ENCODE measurements at regions not wholly inside any gene's neighbourhood (a gene's known extent, or its start where the extent isn't known, plus 50 kb on each side); places are given as distances from the start of the nearest gene placed in this dataset.

DNA sequence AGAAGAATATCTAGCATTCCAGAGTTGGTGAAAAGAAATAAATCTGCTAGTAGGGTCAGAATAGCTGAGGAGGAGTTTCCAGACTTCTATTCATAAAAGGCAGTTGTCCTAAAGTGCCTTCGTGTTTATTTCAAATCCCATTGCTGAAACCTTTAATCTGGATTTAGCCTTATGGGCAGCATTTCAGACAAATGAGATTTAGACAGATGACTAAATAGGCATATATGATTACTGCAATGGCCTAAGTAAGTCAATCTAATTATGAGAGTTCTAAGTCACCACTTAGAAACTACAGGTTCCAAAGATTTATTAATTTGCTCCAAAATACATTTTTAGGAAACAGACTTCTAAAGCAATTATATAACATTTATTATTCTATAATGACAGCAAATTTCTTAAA, 368.7 kb downstream of the LIG4 start:
- H3K9me2 ChIP-seq (ENCODE audit: insufficient read depth) = no peaks in the 10 kb centered on the region; the same call in 1 of the 2 replicates
- no peak for DNase-seq
- TF ChIP-seq, protein P1, sequence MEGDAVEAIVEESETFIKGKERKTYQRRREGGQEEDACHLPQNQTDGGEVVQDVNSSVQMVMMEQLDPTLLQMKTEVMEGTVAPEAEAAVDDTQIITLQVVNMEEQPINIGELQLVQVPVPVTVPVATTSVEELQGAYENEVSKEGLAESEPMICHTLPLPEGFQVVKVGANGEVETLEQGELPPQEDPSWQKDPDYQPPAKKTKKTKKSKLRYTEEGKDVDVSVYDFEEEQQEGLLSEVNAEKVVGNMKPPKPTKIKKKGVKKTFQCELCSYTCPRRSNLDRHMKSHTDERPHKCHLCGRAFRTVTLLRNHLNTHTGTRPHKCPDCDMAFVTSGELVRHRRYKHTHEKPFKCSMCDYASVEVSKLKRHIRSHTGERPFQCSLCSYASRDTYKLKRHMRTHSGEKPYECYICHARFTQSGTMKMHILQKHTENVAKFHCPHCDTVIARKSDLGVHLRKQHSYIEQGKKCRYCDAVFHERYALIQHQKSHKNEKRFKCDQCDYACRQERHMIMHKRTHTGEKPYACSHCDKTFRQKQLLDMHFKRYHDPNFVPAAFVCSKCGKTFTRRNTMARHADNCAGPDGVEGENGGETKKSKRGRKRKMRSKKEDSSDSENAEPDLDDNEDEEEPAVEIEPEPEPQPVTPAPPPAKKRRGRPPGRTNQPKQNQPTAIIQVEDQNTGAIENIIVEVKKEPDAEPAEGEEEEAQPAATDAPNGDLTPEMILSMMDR (conservative IDR thresholded peaks at IDR 0.05) = no peak
- TF ChIP-seq EZH2 (IDR thresholded peaks at IDR 0.05; ENCODE audit: low read depth) = no peak
- H3K4me3 ChIP-seq = no peak overlapping the region
- no peaks in the 10 kb centered on the region for H3K79me2 ChIP-seq (ENCODE audit: low read depth)
- H3K4me1 ChIP-seq (replicated peaks; ENCODE audit: insufficient read depth) = peaks cover 15% of the 10 kb centered on the region
- POLR2A ChIA-PET (ENCODE audit: unreplicated experiment) = no interaction called here
- H3K9me3 ChIP-seq (ENCODE audit: insufficient read depth, low read depth) = peaks cover 4% of the 10 kb centered on the region; the same call in 1 of the 2 replicates
- no peak overlapping the region for H2AFZ ChIP-seq
- CTCF ChIA-PET = no interaction called here
- no peaks in the 10 kb centered on the region for H3K36me3 ChIP-seq (ENCODE audit: low read depth)
- H3K4me2 ChIP-seq = no peak overlapping the region
- BruUV-seq (replicated peaks) = no TSS peak
- intact Hi-C loops (cut with micrococcal nuclease; ENCODE audit: unreplicated experiment) = no loop called here
- no peaks in the 10 kb centered on the region for H4K20me1 ChIP-seq (ENCODE audit: insufficient read depth)
- H3F3A ChIP-seq (ENCODE audit: insufficient read depth, low read depth) = peaks cover 9% of the 10 kb centered on the region; the same call in 1 of the 2 replicates
- no peak overlapping the region for H3K27ac ChIP-seq
- H3K27me3 ChIP-seq (ENCODE audit: insufficient read depth, low read depth) = no peaks in the 10 kb centered on the region

DNA sequence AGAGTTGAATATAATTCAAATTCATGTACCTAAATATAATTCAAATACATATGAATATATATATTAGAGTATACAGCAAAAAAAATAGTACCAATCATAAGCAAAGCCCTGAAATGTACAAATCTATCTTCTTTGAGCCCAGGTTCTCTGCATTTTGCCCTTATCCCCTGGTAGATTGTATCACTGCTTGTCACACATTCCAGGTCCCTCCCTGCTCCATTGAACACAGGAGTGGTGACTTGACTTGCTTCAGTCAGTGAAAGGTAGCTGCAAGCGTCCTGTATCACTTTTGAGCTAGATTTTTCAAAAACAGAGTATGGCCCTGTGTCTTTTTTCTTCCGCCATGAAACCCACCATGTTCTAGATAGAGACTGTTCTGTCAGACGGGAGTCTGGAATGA, 369.4 kb downstream of the LIG4 start:
- no peak for DNase-seq
- H3K27ac ChIP-seq = no peak overlapping the region
- H3K27me3 ChIP-seq (ENCODE audit: insufficient read depth, low read depth) = no peaks in the 10 kb centered on the region
- no TSS peak for BruUV-seq (replicated peaks)
- ChIA-PET CTCF (no interaction called here), POLR2A (ENCODE audit: unreplicated experiment) (no interaction called here)
- peaks cover 9% of the 10 kb centered on the region; the same call in 1 of the 2 replicates for H3F3A ChIP-seq (ENCODE audit: insufficient read depth, low read depth)
- intact Hi-C loops (cut with micrococcal nuclease; ENCODE audit: unreplicated experiment) = no loop called here
- H3K4me3 ChIP-seq = no peak overlapping the region
- H3K9me2 ChIP-seq (ENCODE audit: insufficient read depth) = no peaks in the 10 kb centered on the region; the same call in 1 of the 2 replicates
- H3K79me2 ChIP-seq (ENCODE audit: low read depth) = peaks cover 4% of the 10 kb centered on the region; the same call in 1 of the 2 replicates
- no peaks in the 10 kb centered on the region for H4K20me1 ChIP-seq (ENCODE audit: insufficient read depth)
- no peak overlapping the region for H2AFZ ChIP-seq
- H3K4me1 ChIP-seq (replicated peaks; ENCODE audit: insufficient read depth) = peaks cover 15% of the 10 kb centered on the region
- H3K36me3 ChIP-seq (ENCODE audit: low read depth) = no peaks in the 10 kb centered on the region
- TF ChIP-seq, protein P1 (conservative IDR thresholded peaks at IDR 0.05) = no peak
- no peak for TF ChIP-seq EZH2 (IDR thresholded peaks at IDR 0.05; ENCODE audit: low read depth)
- H3K4me2 ChIP-seq = no peak overlapping the region
- peaks cover 4% of the 10 kb centered on the region; the same call in 1 of the 2 replicates for H3K9me3 ChIP-seq (ENCODE audit: insufficient read depth, low read depth)

DNA sequence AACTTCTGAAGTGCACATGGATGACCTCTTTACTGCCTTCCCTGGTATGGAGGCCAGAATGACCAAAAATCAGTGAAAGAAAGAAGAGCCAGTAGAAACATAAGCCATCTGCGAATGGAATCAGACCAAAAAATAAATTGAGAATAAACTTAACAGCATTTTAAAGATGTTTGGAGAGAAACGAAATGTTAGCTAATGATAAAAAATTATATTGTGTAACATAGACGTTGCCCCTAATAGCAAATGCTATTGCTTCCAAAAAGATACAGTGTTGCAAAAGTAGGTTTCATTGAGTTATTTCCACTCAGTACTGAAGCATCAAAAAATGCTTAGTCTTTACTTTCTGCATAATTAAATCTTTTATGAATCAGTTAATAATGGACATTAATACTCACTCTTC, 371.7 kb downstream of the LIG4 start:
- DNase-seq = no peak
- POLR2A ChIA-PET (ENCODE audit: unreplicated experiment) = no interaction called here
- no TSS peak for BruUV-seq (replicated peaks)

More for the DNA sequence above, 371.7 kb downstream of the LIG4 start:
- Histone ChIP-seq H3K4me2 (no peak overlapping the region), H4K20me1 (ENCODE audit: insufficient read depth) (no peaks in the 10 kb centered on the region), H2AFZ (no peak overlapping the region), H3K27ac (no peak overlapping the region), H3K9me3 (ENCODE audit: insufficient read depth, low read depth) (peaks cover 4% of the 10 kb centered on the region; the same call in 1 of the 2 replicates), H3K79me2 (ENCODE audit: low read depth) (peaks cover 4% of the 10 kb centered on the region; the same call in 1 of the 2 replicates), H3K36me3 (ENCODE audit: low read depth) (no peaks in the 10 kb centered on the region), H3F3A (ENCODE audit: insufficient read depth, low read depth) (peaks cover 9% of the 10 kb centered on the region; the same call in 1 of the 2 replicates), H3K27me3 (ENCODE audit: insufficient read depth, low read depth) (no peaks in the 10 kb centered on the region), H3K4me3 (no peak overlapping the region), H3K9me2 (ENCODE audit: insufficient read depth) (no peaks in the 10 kb centered on the region; the same call in 1 of the 2 replicates), H3K4me1 (replicated peaks; ENCODE audit: insufficient read depth) (peaks cover 15% of the 10 kb centered on the region)
- TF ChIP-seq EZH2 (IDR thresholded peaks at IDR 0.05; ENCODE audit: low read depth) = no peak
- TF ChIP-seq, protein P1 (conservative IDR thresholded peaks at IDR 0.05) = no peak
- intact Hi-C loops (cut with micrococcal nuclease; ENCODE audit: unreplicated experiment) = no loop called here
- CTCF ChIA-PET = interaction anchor here (0.6 kb wide), 1 partner anchor 632 kb away, joined by 3 read pairs; no protein-coding TSS in a partner anchor
